Stomach (tissue), 8 donors: ENCODE measurements at regions not wholly inside any gene's neighbourhood (a gene's known extent, or its start where the extent isn't known, plus 50 kb on each side); places are given as distances from the start of the nearest gene placed in this dataset.

ENCODE experiments used
- DNase-seq, 2 donors: peaks; one replicate each; pipeline versions ENCODE4 v3.0.0 to v3.0.0-alpha.2; 2013 to 2019
- H3K27ac ChIP-seq, 5 donors: fragments of 200-600 bp in 4 of 5; sonication (generic) in 4 of 5; one replicate each; pipeline ENCODE4 v1.5.1; 2013 to 2019; ENCODE audit warnings: mild to moderate bottlenecking in 1 of 5, moderate library complexity in 1 of 5
- H3K27me3 ChIP-seq, 3 donors: fragments of 200-600 bp; sonication (generic); one replicate each; pipeline ENCODE4 v1.5.1; 2017 to 2019; ENCODE audit warnings: mixed run types in 1 of 3
- H3K36me3 ChIP-seq, 4 donors: fragments of 200-600 bp; sonication (generic); 1 replicate in 3 of 4; 2 replicates in 1 of 4; pipeline ENCODE4 v1.5.1; 2016 to 2019
- H3K4me1 ChIP-seq, 4 donors: fragments of 200-600 bp; sonication (generic); one replicate each; pipeline ENCODE4 v1.5.1; 2016 to 2019
- H3K4me3 ChIP-seq, 4 donors: fragments of 200-600 bp; sonication (generic) in 3 of 4; one replicate each; pipeline ENCODE4 v1.5.1; 2016 to 2019; ENCODE audit warnings: mild to moderate bottlenecking in 1 of 4
- H3K9me3 ChIP-seq, 4 donors: fragments of 200-600 bp; sonication (generic); one replicate each; pipeline ENCODE4 v1.5.1; 2016 to 2019
- CTCF ChIP-seq, 7 experiments: fragments of 450-650 bp in 4 of 7; fragments of 200-600 bp in 3 of 7; sonication (generic) in 3 of 7; IDR thresholded peaks; one replicate each; pipeline ENCODE4 v1.5.1; 2016 to 2019; ENCODE audit warnings: antibody characterized with exemption in 7 of 7, control low read depth in 2 of 7, mild to moderate bottlenecking in 1 of 7
- EP300 ChIP-seq: sonication (generic); formaldehyde crosslinking; IDR thresholded peaks from one replicate; pipeline ENCODE4 v1.6.1; 2017; ENCODE audit warnings: antibody characterized with exemption
- POLR2A ChIP-seq, 4 donors: fragments of 450-650 bp; IDR thresholded peaks; one replicate each; pipeline ENCODE4 v1.6.1; 2016; ENCODE audit warnings: antibody characterized with exemption in 4 of 4, control low read depth in 2 of 4, mild to moderate bottlenecking in 1 of 4, moderate library complexity in 1 of 4
- POLR2AphosphoS5 ChIP-seq, 3 donors: sonication (generic); formaldehyde crosslinking; IDR thresholded peaks; one replicate each; pipeline ENCODE4 v1.6.1; 2016; ENCODE audit warnings: antibody characterized with exemption in 3 of 3
- WGBS, 5 donors: extraction: QIAGEN DNeasy Blood & Tissue Kit in 3 of 5; methylation state at CpG; one replicate each; pipeline versions ENCODE4 v1.1.5 to v1.1.7; 2013 to 2018; 5-methylcytosine and 5-hydroxymethylcytosine counted together
- intact Hi-C: fragments of 100-400 bp; cut with DNase I; formaldehyde crosslinking; loops from one replicate; pipeline ENCODE4 v1.15.1; 2023; ENCODE audit warnings: low total_unique reads
- donor health status: healthy with polysubstance abuse.
- donor health status: Bipolar disorder and iron deficiency.
- donor health status: healthy.

GRCh38 chr11:112448168-112448567, 187.5 kb upstream of the PLET1 start:
- no peak overlapping the region for H3K27ac ChIP-seq
- peaks cover 0 to 13% (median 9%) of the 10 kb centered on the region in 4 donors for H3K9me3 ChIP-seq
- no peak for DNase-seq
- H3K36me3 ChIP-seq = no peaks in the 10 kb centered on the region
- TF ChIP-seq POLR2A (IDR thresholded peaks at IDR 0.05) (no peak), POLR2AphosphoS5 (IDR thresholded peaks at IDR 0.05) (no peak), EP300 (no peak), CTCF (IDR thresholded peaks at IDR 0.05) (no peak)
- H3K27me3 ChIP-seq = no peaks in the 10 kb centered on the region
- no peak overlapping the region for H3K4me3 ChIP-seq
- intact Hi-C loops = no loop called here
- no peaks in the 10 kb centered on the region for H3K4me1 ChIP-seq
- WGBS, 5 donors = 63 to 94% (median 86%) methylated on average over 1 to 4 of the region's 4 CpGs

- no peak for DNase-seq
- Histone ChIP-seq H3K36me3 (no peaks in the 10 kb centered on the region), H3K9me3 (peaks cover 0 to 13% (median 9%) of the 10 kb centered on the region in 4 donors), H3K27me3 (no peaks in the 10 kb centered on the region), H3K4me1 (no peaks in the 10 kb centered on the region), H3K4me3 (no peak overlapping the region), H3K27ac (no peak overlapping the region)
- 87 to 94% (median 89%) methylated on average over 1 of the region's 1 CpG for WGBS, 5 donors
- TF ChIP-seq POLR2A (IDR thresholded peaks at IDR 0.05) (no peak), POLR2AphosphoS5 (IDR thresholded peaks at IDR 0.05) (no peak), EP300 (no peak), CTCF (IDR thresholded peaks at IDR 0.05) (no peak)
- intact Hi-C loops = no loop called here
Observed at GRCh38 chr11:112448806-112449205, 188.1 kb upstream of the PLET1 start.

GRCh38 chr11:112451250-112451649, 190.6 kb upstream of the PLET1 start:
- no peak overlapping the region for H3K27ac ChIP-seq
- no peaks in the 10 kb centered on the region for H3K36me3 ChIP-seq
- H3K9me3 ChIP-seq = no peaks in the 10 kb centered on the region
- no peak for DNase-seq
- TF ChIP-seq CTCF (IDR thresholded peaks at IDR 0.05) = no peak
- no peak for TF ChIP-seq EP300
- TF ChIP-seq POLR2A (IDR thresholded peaks at IDR 0.05) = no peak
- no peak for TF ChIP-seq POLR2AphosphoS5 (IDR thresholded peaks at IDR 0.05)
- H3K4me1 ChIP-seq = peaks cover 0 to 6% (median 2%) of the 10 kb centered on the region in 4 donors
- no peak overlapping the region for H3K4me3 ChIP-seq
- H3K27me3 ChIP-seq = no peaks in the 10 kb centered on the region
- intact Hi-C loops = no loop called here
- 89 to 98% (median 97%) methylated on average over 4 of the region's 4 CpGs for WGBS, 5 donors

GRCh38 chr11:112453601-112454577, 193.2 kb upstream of the PLET1 start:
- 72 to 84% (median 81%) methylated on average over 4 of the region's 4 CpGs for WGBS, 5 donors
- DNase-seq = peak; percentile 36 to 47
- H3K36me3 ChIP-seq = no peaks in the 10 kb centered on the region
- H3K27ac ChIP-seq = no peak overlapping the region
- H3K27me3 ChIP-seq = no peaks in the 10 kb centered on the region
- H3K4me1 ChIP-seq = peaks cover 0 to 6% (median 2%) of the 10 kb centered on the region in 4 donors
- TF ChIP-seq POLR2A (IDR thresholded peaks at IDR 0.05) = no peak
- TF ChIP-seq EP300 = no peak
- TF ChIP-seq POLR2AphosphoS5 (IDR thresholded peaks at IDR 0.05) = no peak
- TF ChIP-seq CTCF (IDR thresholded peaks at IDR 0.05) = peak in 3 of 7 experiments; percentile 19 to 36 (median 26)
- H3K4me3 ChIP-seq = no peak overlapping the region
- intact Hi-C loops = no loop called here
- no peaks in the 10 kb centered on the region for H3K9me3 ChIP-seq
